ENCODE measurements at regions not wholly inside any gene's neighbourhood (a gene's known extent, or its start where the extent isn't known, plus 50 kb on each side); places are given as distances from the start of the nearest gene placed in this dataset.

GRCh38 chrX:26722666-26723428 lies 506.9 kb downstream of the MAGEB5 start:
- intact Hi-C loops (cut with DNase I), result no loop called here
- ATAC-seq, result no peak
- DNase-seq (ENCODE audit: missing footprints), result no peak

- DNase-seq (ENCODE audit: missing footprints) (no peak), ATAC-seq (no peak)
- intact Hi-C loops (cut with DNase I), result no loop called here
These were observed 456.6 kb downstream of the MAGEB5 start for GRCh38 chrX:26672571-26672970.

- DNase-seq (ENCODE audit: missing footprints), result no peak
- no peak for ATAC-seq
- intact Hi-C loops (cut with DNase I), result no loop called here
These were observed 454.6 kb downstream of the MAGEB5 start for GRCh38 chrX:26670521-26670920.

- intact Hi-C loops (cut with DNase I), result no loop called here
- no peak for ATAC-seq
- DNase-seq (ENCODE audit: missing footprints), result no peak
These were observed 448.9 kb downstream of the MAGEB5 start for GRCh38 chrX:26664919-26665318.

GRCh38 chrX:26653050-26653449 lies 437.1 kb downstream of the MAGEB5 start:
- ATAC-seq, result no peak
- intact Hi-C loops (cut with DNase I), result no loop called here
- DNase-seq (ENCODE audit: missing footprints), result no peak

GRCh38 chrX:26651755-26652154 lies 435.8 kb downstream of the MAGEB5 start:
- intact Hi-C loops (cut with DNase I), result no loop called here
- no peak for DNase-seq (ENCODE audit: missing footprints)
- no peak for ATAC-seq

GRCh38 chrX:26649534-26649933 lies 433.6 kb downstream of the MAGEB5 start:
- intact Hi-C loops (cut with DNase I), result no loop called here
- ATAC-seq, result no peak
- DNase-seq (ENCODE audit: missing footprints), result no peak

GRCh38 chrX:26631385-26631784 lies 415.4 kb downstream of the MAGEB5 start:
- no peak for ATAC-seq
- DNase-seq (ENCODE audit: missing footprints), result no peak
- intact Hi-C loops (cut with DNase I), result no loop called here

- DNase-seq (ENCODE audit: missing footprints), result no peak
- intact Hi-C loops (cut with DNase I), result no loop called here
- ATAC-seq, result no peak
These were observed 398.0 kb downstream of the MAGEB5 start for GRCh38 chrX:26613956-26614355.

- no peak for ATAC-seq
- no peak for DNase-seq (ENCODE audit: missing footprints)
- intact Hi-C loops (cut with DNase I), result no loop called here
These were observed 391.0 kb downstream of the MAGEB5 start for GRCh38 chrX:26606971-26607370.

GRCh38 chrX:26597981-26598380 lies 382.0 kb downstream of the MAGEB5 start:
- intact Hi-C loops (cut with DNase I), result no loop called here
- DNase-seq (ENCODE audit: missing footprints) (no peak), ATAC-seq (no peak)

- intact Hi-C loops (cut with DNase I), result no loop called here
- ATAC-seq (no peak), DNase-seq (ENCODE audit: missing footprints) (no peak)
These were observed 374.9 kb downstream of the MAGEB5 start for GRCh38 chrX:26590849-26591248.

- intact Hi-C loops (cut with DNase I), result no loop called here
- no peak for ATAC-seq
These were observed 370.6 kb downstream of the MAGEB5 start for GRCh38 chrX:26586570-26586969.

GRCh38 chrX:26581091-26581490 lies 365.1 kb downstream of the MAGEB5 start:
- intact Hi-C loops (cut with DNase I), result no loop called here
- DNase-seq (ENCODE audit: missing footprints), result no peak
- ATAC-seq, result no peak

More at GRCh38 chrX:26586570-26586969, 370.6 kb downstream of the MAGEB5 start:
- DNase-seq (ENCODE audit: missing footprints), result peak; percentile 27

- intact Hi-C loops (cut with DNase I), result no loop called here
- ATAC-seq (no peak), DNase-seq (ENCODE audit: missing footprints) (no peak)
These were observed 364.1 kb downstream of the MAGEB5 start for GRCh38 chrX:26580021-26580420.

GRCh38 chrX:26574234-26574633 lies 358.3 kb downstream of the MAGEB5 start:
- ATAC-seq, result no peak
- intact Hi-C loops (cut with DNase I), result no loop called here
- DNase-seq (ENCODE audit: missing footprints), result no peak

GRCh38 chrX:26562156-26562555 lies 346.2 kb downstream of the MAGEB5 start:
- intact Hi-C loops (cut with DNase I), result no loop called here
- ATAC-seq, result no peak

GRCh38 chrX:26559855-26560254 lies 343.9 kb downstream of the MAGEB5 start:
- no peak for ATAC-seq
- DNase-seq (ENCODE audit: missing footprints), result no peak
- intact Hi-C loops (cut with DNase I), result no loop called here

More at GRCh38 chrX:26562156-26562555, 346.2 kb downstream of the MAGEB5 start:
- DNase-seq (ENCODE audit: missing footprints), result no peak

GRCh38 chrX:26558719-26559386 lies 342.9 kb downstream of the MAGEB5 start:
- intact Hi-C loops (cut with DNase I), result no loop called here
- ATAC-seq (no peak), DNase-seq (ENCODE audit: missing footprints) (no peak)

GRCh38 chrX:26557691-26558321 lies 341.8 kb downstream of the MAGEB5 start:
- intact Hi-C loops (cut with DNase I), result no loop called here
- ATAC-seq, result no peak
- DNase-seq (ENCODE audit: missing footprints), result no peak
